NCI-H82 (cell line): ENCODE measurements at regions not wholly inside any gene's neighbourhood (a gene's known extent, or its start where the extent isn't known, plus 50 kb on each side); places are given as distances from the start of the nearest gene placed in this dataset.
"Not testable (repeated sequence)": the region's sequence is repeated elsewhere in the genome, so short reads cannot be mapped to it uniquely, and the experiment has no call there.

Experiments used
- DNase-seq: peaks from one replicate; lab custom pipeline; 2025; lab: John Stamatoyannopoulos, UW

- DNase-seq, result no peak
These were observed 133.4 kb downstream of the MACC1 start for GRCh38 chr7:20083781-20084180.

GRCh38 chr7:20079080-20079479 lies 138.1 kb downstream of the MACC1 start:
- DNase-seq, result no peak

- no peak for DNase-seq
These were observed 140.3 kb downstream of the MACC1 start for GRCh38 chr7:20076835-20077234.

- DNase-seq, result no peak
These were observed 141.0 kb downstream of the MACC1 start for GRCh38 chr7:20075992-20076820.

GRCh38 chr7:20075440-20075839 lies 141.7 kb downstream of the MACC1 start:
- DNase-seq, result no peak

- not testable (repeated sequence) for DNase-seq
These were observed 149.2 kb downstream of the MACC1 start for GRCh38 chr7:20068004-20068403.

GRCh38 chr7:20064974-20065862 lies 152.0 kb downstream of the MACC1 start:
- no peak for DNase-seq

- no peak for DNase-seq
These were observed 152.8 kb downstream of the MACC1 start for GRCh38 chr7:20064181-20064970.

GRCh38 chr7:20063644-20064043 lies 153.5 kb downstream of the MACC1 start:
- DNase-seq, result no peak

GRCh38 chr7:20062932-20063331 lies 154.3 kb downstream of the MACC1 start:
- no peak for DNase-seq

- DNase-seq, result no peak
These were observed 163.7 kb downstream of the MACC1 start for GRCh38 chr7:20053334-20054104.

GRCh38 chr7:20050241-20050966 lies 166.8 kb downstream of the MACC1 start:
- no peak for DNase-seq

GRCh38 chr7:20038676-20039075 lies 178.5 kb downstream of the MACC1 start:
- no peak for DNase-seq

GRCh38 chr7:20035279-20035875 lies 181.8 kb downstream of the MACC1 start:
- no peak for DNase-seq

GRCh38 chr7:20033621-20034400 lies 183.4 kb downstream of the MACC1 start:
- DNase-seq, result no peak

GRCh38 chr7:20032741-20033140 lies 184.4 kb downstream of the MACC1 start:
- DNase-seq, result no peak

GRCh38 chr7:20030915-20031362 lies 186.2 kb downstream of the MACC1 start:
- no peak for DNase-seq

GRCh38 chr7:20030417-20030816 lies 186.8 kb downstream of the MACC1 start:
- no peak for DNase-seq

- DNase-seq, result no peak
These were observed 190.4 kb downstream of the MACC1 start for GRCh38 chr7:20026762-20027161.
